VCaP (cell line): ENCODE measurements at regions not wholly inside any gene's neighbourhood (a gene's known extent, or its start where the extent isn't known, plus 50 kb on each side); places are given as distances from the start of the nearest gene placed in this dataset.
A peak's percentile ranks its signal among the peaks of the same experiment; 100 is the strongest.

ENCODE experiments used
- H3K27ac ChIP-seq: fragments of 450-650 bp; 2 replicates; pipeline ENCODE4 v1.5.1; 2017
- CTCF ChIP-seq: fragments of 450-650 bp; conservative IDR thresholded peaks from 2 replicates; pipeline ENCODE4 v1.5.1; 2017; ENCODE audit warnings: mild to moderate bottlenecking, moderate library complexity

- TF ChIP-seq CTCF = no peak
- peak overlapping the region; percentile 11; the same call in 1 of the 2 replicates for H3K27ac ChIP-seq
These were observed 134.3 kb upstream of the GADL1 start for GRCh38 chr3:31028766-31029165.

GRCh38 chr3:31029706-31030105 lies 135.2 kb upstream of the GADL1 start:
- TF ChIP-seq CTCF = no peak
- peak overlapping the region; percentile 11; the same call in 1 of the 2 replicates for H3K27ac ChIP-seq

DNA sequence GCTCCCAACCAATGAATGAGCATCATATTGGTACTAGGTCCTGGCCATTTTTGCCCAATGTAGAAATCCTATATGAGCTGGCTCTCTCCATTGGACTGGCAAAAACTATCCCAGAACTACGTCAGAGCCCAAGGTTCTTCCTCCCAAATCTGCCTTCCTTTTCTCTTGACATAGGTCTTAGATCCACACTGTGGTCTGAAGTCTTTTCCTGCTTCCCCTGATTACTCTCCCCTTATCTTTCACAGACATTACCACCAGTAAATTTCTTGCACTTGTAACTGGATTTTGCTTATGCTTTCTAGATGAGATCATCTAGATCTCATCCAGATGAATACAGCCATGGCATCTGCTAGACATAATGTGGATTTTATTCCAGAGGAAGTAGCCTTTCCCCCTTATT lies 141.2 kb upstream of the GADL1 start:
- no peak overlapping the region for H3K27ac ChIP-seq
- TF ChIP-seq CTCF = no peak

DNA sequence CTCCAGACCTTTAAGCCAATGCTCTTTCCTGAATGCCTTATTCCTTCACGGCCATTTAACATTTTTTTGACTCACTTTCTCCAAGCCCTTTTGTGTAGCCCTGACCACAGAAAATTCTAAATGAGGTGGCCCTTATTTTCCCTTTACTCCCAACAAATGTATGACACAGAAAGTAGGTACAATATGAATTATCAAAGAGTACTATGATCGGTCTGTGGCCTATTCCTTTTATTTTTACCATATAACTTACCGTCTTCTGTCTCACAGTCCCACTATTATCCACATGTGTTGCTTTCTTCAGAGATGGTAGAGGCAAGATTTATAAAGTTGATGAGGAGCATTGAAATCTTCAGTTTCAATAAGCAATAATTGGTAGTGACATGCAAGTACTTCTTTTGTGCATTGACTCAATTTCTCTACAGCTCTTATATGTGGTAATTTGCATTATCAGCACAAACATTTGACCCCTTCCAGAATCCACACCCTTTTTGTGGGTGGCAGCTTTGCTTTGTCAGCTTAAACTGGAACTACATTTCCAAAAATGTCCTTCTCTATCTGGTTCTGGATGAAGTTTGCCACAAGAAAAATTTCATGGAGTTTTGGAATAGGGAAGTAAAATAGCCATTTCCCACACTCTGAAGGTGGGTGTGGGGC lies 143.8 kb upstream of the GADL1 start:
- TF ChIP-seq CTCF = no peak
- no peak overlapping the region for H3K27ac ChIP-seq

- TF ChIP-seq CTCF = no peak
- no peak overlapping the region for H3K27ac ChIP-seq
These were observed 144.7 kb upstream of the GADL1 start for GRCh38 chr3:31039145-31039544.

- no peak overlapping the region for H3K27ac ChIP-seq
- no peak for TF ChIP-seq CTCF
These were observed 146.9 kb upstream of the GADL1 start for GRCh38 chr3:31041161-31041978.

DNA sequence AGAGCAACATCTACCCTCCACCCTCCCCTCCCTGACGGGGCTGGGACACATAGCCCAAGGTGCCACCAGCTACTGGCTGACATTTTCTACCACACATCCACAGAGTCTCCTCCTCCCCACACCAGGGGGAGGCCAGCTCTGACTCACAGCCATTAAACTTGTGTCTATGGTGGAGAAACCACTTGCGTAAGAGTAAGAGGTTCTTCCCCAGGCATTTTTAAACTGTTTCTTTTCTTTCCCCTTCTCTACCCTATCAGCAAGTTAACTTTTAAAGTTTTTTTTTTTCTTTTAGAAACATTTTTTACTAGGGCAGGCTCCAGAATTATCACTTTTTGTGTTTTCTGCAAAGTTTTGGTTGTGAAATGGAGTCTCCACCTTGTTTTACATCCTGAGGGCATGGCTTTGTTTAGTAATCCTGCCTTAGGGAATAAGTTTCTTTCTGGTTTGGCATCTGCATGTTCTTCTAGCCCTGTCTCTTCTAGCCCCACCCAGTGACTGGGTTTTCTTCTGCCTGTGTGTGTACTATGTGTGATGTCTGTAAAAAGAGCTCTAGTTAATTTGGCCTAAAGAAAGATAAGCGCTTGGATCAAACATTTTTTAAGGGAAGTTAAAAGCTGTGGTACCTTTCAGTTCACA lies 148.8 kb upstream of the GADL1 start:
- H3K27ac ChIP-seq = no peak overlapping the region
- TF ChIP-seq CTCF = no peak
